Motor neuron (in vitro differentiated cells): ENCODE measurements at regions not wholly inside any gene's neighbourhood (a gene's known extent, or its start where the extent isn't known, plus 50 kb on each side); places are given as distances from the start of the nearest gene placed in this dataset.

Source experiments
- ATAC-seq, 8 experiments: fragments of 200-7000 bp; cut with Tn5 transposase; replicated peaks in 6 of 8; 2 replicates each; pipeline ENCODE4 v1.8.0; 2021; ENCODE audit warnings: mild to moderate bottlenecking in 8 of 8, moderate library complexity in 8 of 8
- H3K27ac ChIP-seq, 2 donors: fragments of 250-450 bp; sonication (Bioruptor Pico); 2 replicates each; pipeline ENCODE4 v1.9.0; 2021; ENCODE audit warnings: antibody characterized with exemption in 2 of 2, mild to moderate bottlenecking in 2 of 2, moderate library complexity in 1 of 2
- H3K4me1 ChIP-seq, 2 donors: fragments of 250-450 bp; sonication (Bioruptor Pico); replicated peaks in 1 of 2; 2 replicates each; pipeline ENCODE4 v1.6.1; 2021; ENCODE audit warnings: antibody characterized with exemption in 2 of 2, mild to moderate bottlenecking in 2 of 2, moderate library complexity in 1 of 2
- H3K4me3 ChIP-seq, 5 donors: fragments of 250-450 bp; sonication (Bioruptor Pico); 2 replicates each; pipeline ENCODE4 v1.9.0; 2021; ENCODE audit warnings: antibody characterized with exemption in 5 of 5, mild to moderate bottlenecking in 5 of 5, moderate library complexity in 4 of 5
- WGBS, 10 experiments: fragments of 450-650 bp; shearing (Covaris generic); methylation state at CpG; one replicate each; pipeline ENCODE4 v1.0.0; 2022; 5-methylcytosine and 5-hydroxymethylcytosine counted together
- in situ Hi-C, 9 experiments: fragments of 400-800 bp; cut with MboI; loops; one replicate each; pipeline ENCODE4 v1.15.0; 2021; ENCODE audit warnings: low sequenced_read_pairs in 9 of 9, low pct_unique_long_range_greater_than_20kb in 2 of 9; ENCODE audit not compliant: unreplicated experiment in 9 of 9

- Histone ChIP-seq H3K4me1 (peaks cover 7 to 22% of the 10 kb centered on the region in 2 donors), H3K4me3 (no peak overlapping the region), H3K27ac (no peak overlapping the region)
- in situ Hi-C loops: no loop called here
- ATAC-seq: no peak
- 4 to 94% (median 65%) methylated on average over 2 to 5 of the region's 5 CpGs; no CpG with 5 or more reads in 2 of the 10 experiments for WGBS, 10 experiments
These were observed 390.0 kb upstream of the CADM1 start for GRCh38 chr11:115894176-115894575.

GRCh38 chr11:115893461-115894099 is 389.4 kb upstream of the CADM1 start:
- no peak overlapping the region for H3K27ac ChIP-seq
- in situ Hi-C loops: no loop called here
- 10 to 100% (median 71%) methylated on average over 1 to 5 of the region's 5 CpGs; no CpG with 5 or more reads in 3 of the 10 experiments for WGBS, 10 experiments
- peaks cover 7 to 21% of the 10 kb centered on the region in 2 donors for H3K4me1 ChIP-seq
- no peak overlapping the region for H3K4me3 ChIP-seq
- peak in 5 of 8 experiments; percentile 39 to 84 (median 54) for ATAC-seq

GRCh38 chr11:115892016-115892415 is 387.8 kb upstream of the CADM1 start:
- no peak overlapping the region for H3K27ac ChIP-seq
- no peak for ATAC-seq
- in situ Hi-C loops: no loop called here
- H3K4me1 ChIP-seq: peaks cover 7 to 21% of the 10 kb centered on the region in 2 donors
- H3K4me3 ChIP-seq: no peak overlapping the region
- WGBS, 10 experiments: 0 to 87% (median 60%) methylated on average over 1 to 2 of the region's 2 CpGs; no CpG with 5 or more reads in 5 of the 10 experiments

- no peak for ATAC-seq
- Histone ChIP-seq H3K4me3 (no peak overlapping the region), H3K27ac (no peak overlapping the region), H3K4me1 (peaks cover 7 to 21% of the 10 kb centered on the region in 2 donors)
- 0 to 80% (median 40%) methylated on average over 1 of the region's 1 CpG; no CpG with 5 or more reads in 5 of the 10 experiments for WGBS, 10 experiments
- in situ Hi-C loops: no loop called here
These were observed 387.4 kb upstream of the CADM1 start for GRCh38 chr11:115891581-115891980.

- no peak for ATAC-seq
These were observed 386.3 kb upstream of the CADM1 start for GRCh38 chr11:115890500-115890899.

GRCh38 chr11:115889712-115890111 is 385.5 kb upstream of the CADM1 start:
- in situ Hi-C loops: no loop called here
- Histone ChIP-seq H3K4me1 (peaks cover 17 to 36% of the 10 kb centered on the region in 2 donors), H3K4me3 (no peak overlapping the region), H3K27ac (no peak overlapping the region)
- no peak for ATAC-seq
- WGBS, 10 experiments: 0 to 96% (median 78%) methylated on average over 1 to 6 of the region's 6 CpGs

More at GRCh38 chr11:115890500-115890899, 386.3 kb upstream of the CADM1 start:
- WGBS, 10 experiments: 0 to 96% (median 83%) methylated on average over 2 to 5 of the region's 5 CpGs
- Histone ChIP-seq H3K4me3 (no peak overlapping the region), H3K4me1 (peaks cover 11 to 28% of the 10 kb centered on the region in 2 donors), H3K27ac (no peak overlapping the region)
- in situ Hi-C loops: no loop called here

GRCh38 chr11:115887727-115888126 is 383.5 kb upstream of the CADM1 start:
- ATAC-seq: no peak
- peaks cover 11 to 25% of the 10 kb centered on the region in 2 donors for H3K4me1 ChIP-seq
- in situ Hi-C loops: no loop called here
- H3K4me3 ChIP-seq: no peak overlapping the region
- WGBS, 10 experiments: 0 to 95% (median 58%) methylated on average over 1 to 8 of the region's 8 CpGs; no CpG with 5 or more reads in 2 of the 10 experiments
- no peak overlapping the region for H3K27ac ChIP-seq

GRCh38 chr11:115887316-115887715 is 383.1 kb upstream of the CADM1 start:
- WGBS, 10 experiments: 0 to 100% (median 87%) methylated on average over 2 to 10 of the region's 13 CpGs
- H3K4me3 ChIP-seq: no peak overlapping the region
- in situ Hi-C loops: no loop called here
- H3K27ac ChIP-seq: no peak overlapping the region
- peaks cover 11 to 25% of the 10 kb centered on the region in 2 donors for H3K4me1 ChIP-seq
- ATAC-seq: no peak

GRCh38 chr11:115886422-115886733 is 382.2 kb upstream of the CADM1 start:
- no peak overlapping the region for H3K4me3 ChIP-seq
- no peak for ATAC-seq
- peaks cover 11 to 25% of the 10 kb centered on the region in 2 donors for H3K4me1 ChIP-seq
- H3K27ac ChIP-seq: no peak overlapping the region
- WGBS, 10 experiments: 0 to 100% (median 85%) methylated on average over 1 to 4 of the region's 5 CpGs; no CpG with 5 or more reads in 4 of the 10 experiments
- in situ Hi-C loops: no loop called here

GRCh38 chr11:115885535-115886421 is 381.6 kb upstream of the CADM1 start:
- 24 to 74% (median 64%) methylated on average over 2 to 5 of the region's 8 CpGs; no CpG with 5 or more reads in 5 of the 10 experiments for WGBS, 10 experiments
- H3K27ac ChIP-seq: no peak overlapping the region
- peaks cover 11 to 25% of the 10 kb centered on the region in 2 donors for H3K4me1 ChIP-seq
- H3K4me3 ChIP-seq: no peak overlapping the region
- ATAC-seq: peak in 5 of 8 experiments; percentile 19 to 48 (median 33)
- in situ Hi-C loops: no loop called here

GRCh38 chr11:115884800-115885534 is 380.8 kb upstream of the CADM1 start:
- ATAC-seq: peak in 5 of 8 experiments; percentile 50 to 90 (median 64)
- Histone ChIP-seq H3K4me1 (peaks cover 11 to 19% of the 10 kb centered on the region in 2 donors), H3K27ac (no peak overlapping the region), H3K4me3 (no peak overlapping the region)
- in situ Hi-C loops: no loop called here
- WGBS, 10 experiments: 12 to 68% (median 55%) methylated on average over 3 to 5 of the region's 5 CpGs; no CpG with 5 or more reads in 2 of the 10 experiments

- H3K27ac ChIP-seq: no peak overlapping the region
- WGBS, 10 experiments: 33 to 100% (median 73%) methylated on average over 2 to 4 of the region's 4 CpGs; no CpG with 5 or more reads in 1 of the 10 experiments
- in situ Hi-C loops: no loop called here
- peaks cover 11 to 14% of the 10 kb centered on the region in 2 donors for H3K4me1 ChIP-seq
- H3K4me3 ChIP-seq: no peak overlapping the region
- no peak for ATAC-seq
These were observed 370.6 kb upstream of the CADM1 start for GRCh38 chr11:115874843-115875242.

- H3K27ac ChIP-seq: no peak overlapping the region
- H3K4me1 ChIP-seq: peaks cover 11 to 14% of the 10 kb centered on the region in 2 donors
- WGBS, 10 experiments: 0 to 60% (median 44%) methylated on average over 2 to 5 of the region's 5 CpGs; no CpG with 5 or more reads in 1 of the 10 experiments
- H3K4me3 ChIP-seq: no peak overlapping the region
- in situ Hi-C loops: no loop called here
- ATAC-seq: no peak
These were observed 369.6 kb upstream of the CADM1 start for GRCh38 chr11:115873813-115874212.
